NCI-H1105 treated with DMSO at 0.1 percent for 48 hours (cell line): ENCODE measurements at regions not wholly inside any gene's neighbourhood (a gene's known extent, or its start where the extent isn't known, plus 50 kb on each side); places are given as distances from the start of the nearest gene placed in this dataset.
"Not testable (repeated sequence)": the region's sequence is repeated elsewhere in the genome, so short reads cannot be mapped to it uniquely, and the experiment has no call there.

Experiments
- DNase-seq: peaks from one replicate; lab custom pipeline; 2025; lab: John Stamatoyannopoulos, UW

- DNase-seq: no peak
Measured at GRCh38 chr6:169144356-169144755, 109.3 kb downstream of the THBS2 start.

GRCh38 chr6:169142538-169142844 lies 111.2 kb downstream of the THBS2 start:
- no peak for DNase-seq

GRCh38 chr6:169141671-169142537 lies 111.7 kb downstream of the THBS2 start:
- DNase-seq: no peak

GRCh38 chr6:169140986-169141495 lies 112.6 kb downstream of the THBS2 start:
- no peak for DNase-seq

- no peak for DNase-seq
Measured at GRCh38 chr6:169139179-169139971, 114.3 kb downstream of the THBS2 start.

GRCh38 chr6:169132352-169132940 lies 121.2 kb downstream of the THBS2 start:
- no peak for DNase-seq

GRCh38 chr6:169131390-169131789 lies 122.3 kb downstream of the THBS2 start:
- DNase-seq: no peak

GRCh38 chr6:169130113-169130512 lies 123.5 kb downstream of the THBS2 start:
- no peak for DNase-seq

GRCh38 chr6:169121013-169121412 lies 132.6 kb downstream of the THBS2 start:
- no peak for DNase-seq

- DNase-seq: no peak
Measured at GRCh38 chr6:169119669-169120068, 134.0 kb downstream of the THBS2 start.

- no peak for DNase-seq
Measured at GRCh38 chr6:169118346-169118830, 135.3 kb downstream of the THBS2 start.

- no peak for DNase-seq
Measured at GRCh38 chr6:169117663-169118062, 136.0 kb downstream of the THBS2 start.

- no peak for DNase-seq
Measured at GRCh38 chr6:169115632-169116031, 138.0 kb downstream of the THBS2 start.

- not testable (repeated sequence) for DNase-seq
Measured at GRCh38 chr6:169114632-169115031, 139.0 kb downstream of the THBS2 start.

GRCh38 chr6:169112483-169113320 lies 140.9 kb downstream of the THBS2 start:
- no peak for DNase-seq

- DNase-seq: no peak
Measured at GRCh38 chr6:169111203-169111602, 142.4 kb downstream of the THBS2 start.

GRCh38 chr6:169109411-169110220 lies 144.0 kb downstream of the THBS2 start:
- DNase-seq: no peak

GRCh38 chr6:169108753-169109152 lies 144.9 kb downstream of the THBS2 start:
- no peak for DNase-seq

- no peak for DNase-seq
Measured at GRCh38 chr6:169106176-169106575, 147.5 kb downstream of the THBS2 start.

GRCh38 chr6:169101981-169102380 lies 151.7 kb downstream of the THBS2 start:
- no peak for DNase-seq
